ENCODE measurements at regions not wholly inside any gene's neighbourhood (a gene's known extent, or its start where the extent isn't known, plus 50 kb on each side); places are given as distances from the start of the nearest gene placed in this dataset.

- DNase-seq: no peak
- Histone ChIP-seq H3K9me3 (replicated peaks; ENCODE audit: insufficient read depth, low read length) (no peaks in the 10 kb centered on the region), H3K9me2 (replicated peaks; ENCODE audit: insufficient read depth, low read length) (no peaks in the 10 kb centered on the region), H4K20me1 (ENCODE audit: insufficient read depth, low read length) (no peaks in the 10 kb centered on the region), H3K9ac (ENCODE audit: low read length) (no peak overlapping the region), H3K4me2 (ENCODE audit: low read depth, low read length) (no peak overlapping the region), H3F3A (ENCODE audit: insufficient read depth, low read length) (no peaks in the 10 kb centered on the region), H3K36me3 (replicated peaks; ENCODE audit: insufficient read depth, low read length) (no peaks in the 10 kb centered on the region), H3K4me1 (ENCODE audit: low read length) (no peaks in the 10 kb centered on the region), H3K79me2 (ENCODE audit: low read length) (no peaks in the 10 kb centered on the region), H2AFZ (ENCODE audit: low read length) (no peak overlapping the region), H3K4me3 (ENCODE audit: low read length) (no peak overlapping the region), H3K27me3 (replicated peaks; ENCODE audit: insufficient read depth, low read length) (no peaks in the 10 kb centered on the region), H3K27ac (ENCODE audit: low read length) (no peak overlapping the region)
- no peak for TF ChIP-seq CTCF (IDR thresholded peaks at IDR 0.05; ENCODE audit: low read length)
- TF ChIP-seq EZH2 (optimal IDR thresholded peaks at IDR 0.05; ENCODE audit: low read depth, low read length): no peak
- no peak for TF ChIP-seq EZH2phosphoT487 (IDR thresholded peaks at IDR 0.05; ENCODE audit: low read length)
Observed at GRCh38 chr3:117264204-117264994, 554.8 kb downstream of the TUSC7 start.

DNA sequence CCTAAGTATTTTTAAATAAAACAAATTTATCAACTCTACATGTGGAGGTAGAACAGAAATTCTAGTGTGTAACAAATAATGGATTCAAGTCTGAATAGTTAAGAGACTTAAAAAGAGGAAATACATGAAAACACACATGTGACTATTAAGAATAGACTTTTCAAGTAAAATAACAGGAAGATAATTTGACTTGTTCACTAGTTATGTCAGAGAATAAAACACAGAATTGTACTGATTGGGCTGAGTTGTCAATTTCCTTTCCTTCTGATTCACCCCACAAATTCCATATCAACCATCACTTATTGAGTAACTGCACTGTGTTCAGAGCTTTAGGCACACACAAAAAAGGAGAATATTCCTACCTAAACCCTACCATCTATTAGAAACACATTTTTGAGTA lies 557.2 kb downstream of the TUSC7 start:
- Histone ChIP-seq H2AFZ (ENCODE audit: low read length) (no peak overlapping the region), H3K4me1 (ENCODE audit: low read length) (no peaks in the 10 kb centered on the region), H3K79me2 (ENCODE audit: low read length) (no peaks in the 10 kb centered on the region), H4K20me1 (ENCODE audit: insufficient read depth, low read length) (no peaks in the 10 kb centered on the region), H3K9ac (ENCODE audit: low read length) (no peak overlapping the region), H3K27ac (ENCODE audit: low read length) (no peak overlapping the region), H3K36me3 (replicated peaks; ENCODE audit: insufficient read depth, low read length) (no peaks in the 10 kb centered on the region), H3K9me2 (replicated peaks; ENCODE audit: insufficient read depth, low read length) (no peaks in the 10 kb centered on the region), H3F3A (ENCODE audit: insufficient read depth, low read length) (no peaks in the 10 kb centered on the region), H3K4me2 (ENCODE audit: low read depth, low read length) (no peak overlapping the region), H3K9me3 (replicated peaks; ENCODE audit: insufficient read depth, low read length) (no peaks in the 10 kb centered on the region), H3K4me3 (ENCODE audit: low read length) (no peak overlapping the region), H3K27me3 (replicated peaks; ENCODE audit: insufficient read depth, low read length) (no peaks in the 10 kb centered on the region)
- TF ChIP-seq EZH2 (optimal IDR thresholded peaks at IDR 0.05; ENCODE audit: low read depth, low read length) (no peak), EZH2phosphoT487 (IDR thresholded peaks at IDR 0.05; ENCODE audit: low read length) (no peak), CTCF (IDR thresholded peaks at IDR 0.05; ENCODE audit: low read length) (no peak)
- DNase-seq: no peak

DNA sequence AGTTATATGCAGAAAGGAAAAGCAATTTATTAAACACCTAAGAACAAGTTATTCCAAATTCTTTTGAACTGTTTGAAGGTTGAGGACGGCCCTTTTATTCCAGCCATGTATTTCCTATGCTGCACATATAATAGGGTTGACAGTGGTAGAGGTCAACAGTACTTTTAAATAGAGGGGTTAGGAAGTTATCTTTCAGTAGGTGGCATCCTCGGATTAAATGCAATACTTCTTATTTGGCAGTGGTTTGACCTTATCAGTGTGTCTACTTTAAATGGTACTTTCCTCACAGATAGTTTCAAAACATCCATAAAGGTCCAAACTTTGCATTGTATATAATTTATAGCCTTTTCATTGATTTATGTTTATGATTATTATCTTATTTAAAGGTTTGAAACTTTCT lies 558.7 kb downstream of the TUSC7 start:
- Histone ChIP-seq H3K9me3 (replicated peaks; ENCODE audit: insufficient read depth, low read length) (no peaks in the 10 kb centered on the region), H3K9ac (ENCODE audit: low read length) (no peak overlapping the region), H3K9me2 (replicated peaks; ENCODE audit: insufficient read depth, low read length) (no peaks in the 10 kb centered on the region), H3F3A (ENCODE audit: insufficient read depth, low read length) (no peaks in the 10 kb centered on the region), H3K4me1 (ENCODE audit: low read length) (no peaks in the 10 kb centered on the region), H2AFZ (ENCODE audit: low read length) (no peak overlapping the region), H4K20me1 (ENCODE audit: insufficient read depth, low read length) (no peaks in the 10 kb centered on the region), H3K36me3 (replicated peaks; ENCODE audit: insufficient read depth, low read length) (no peaks in the 10 kb centered on the region), H3K79me2 (ENCODE audit: low read length) (no peaks in the 10 kb centered on the region), H3K27ac (ENCODE audit: low read length) (no peak overlapping the region), H3K4me2 (ENCODE audit: low read depth, low read length) (no peak overlapping the region), H3K4me3 (ENCODE audit: low read length) (no peak overlapping the region), H3K27me3 (replicated peaks; ENCODE audit: insufficient read depth, low read length) (no peaks in the 10 kb centered on the region)
- DNase-seq: no peak
- TF ChIP-seq EZH2phosphoT487 (IDR thresholded peaks at IDR 0.05; ENCODE audit: low read length) (no peak), EZH2 (optimal IDR thresholded peaks at IDR 0.05; ENCODE audit: low read depth, low read length) (no peak), CTCF (IDR thresholded peaks at IDR 0.05; ENCODE audit: low read length) (no peak)

All from MM.1S (cell line).